Prostate gland (tissue), 2 donors: ENCODE measurements at regions not wholly inside any gene's neighbourhood (a gene's known extent, or its start where the extent isn't known, plus 50 kb on each side); places are given as distances from the start of the nearest gene placed in this dataset.

Experiments used
- POLR2A ChIP-seq: fragments of 450-650 bp; IDR thresholded peaks from one replicate; pipeline ENCODE4 v1.6.1; 2016; ENCODE audit warnings: antibody characterized with exemption, mild to moderate bottlenecking
- POLR2AphosphoS5 ChIP-seq: sonication (generic); formaldehyde crosslinking; IDR thresholded peaks from one replicate; pipeline ENCODE4 v1.6.1; 2017; ENCODE audit warnings: antibody characterized with exemption
- TF ChIP-seq, protein P1 (sequence below), 4 experiments: fragments of 200-600 bp in 2 of 4; fragments of 450-650 bp in 2 of 4; sonication (generic) in 2 of 4; IDR thresholded peaks; 1 replicate in 3 of 4; 2 replicates in 1 of 4; pipeline ENCODE4 v1.5.1; 2016 to 2019; ENCODE audit warnings: antibody characterized with exemption in 4 of 4, mild to moderate bottlenecking in 2 of 4, moderate library complexity in 2 of 4

GRCh38 chr2:95757988-95758387 lies 166.2 kb downstream of the TRIM43 start:
- no peak for TF ChIP-seq POLR2A
- TF ChIP-seq, protein P1, sequence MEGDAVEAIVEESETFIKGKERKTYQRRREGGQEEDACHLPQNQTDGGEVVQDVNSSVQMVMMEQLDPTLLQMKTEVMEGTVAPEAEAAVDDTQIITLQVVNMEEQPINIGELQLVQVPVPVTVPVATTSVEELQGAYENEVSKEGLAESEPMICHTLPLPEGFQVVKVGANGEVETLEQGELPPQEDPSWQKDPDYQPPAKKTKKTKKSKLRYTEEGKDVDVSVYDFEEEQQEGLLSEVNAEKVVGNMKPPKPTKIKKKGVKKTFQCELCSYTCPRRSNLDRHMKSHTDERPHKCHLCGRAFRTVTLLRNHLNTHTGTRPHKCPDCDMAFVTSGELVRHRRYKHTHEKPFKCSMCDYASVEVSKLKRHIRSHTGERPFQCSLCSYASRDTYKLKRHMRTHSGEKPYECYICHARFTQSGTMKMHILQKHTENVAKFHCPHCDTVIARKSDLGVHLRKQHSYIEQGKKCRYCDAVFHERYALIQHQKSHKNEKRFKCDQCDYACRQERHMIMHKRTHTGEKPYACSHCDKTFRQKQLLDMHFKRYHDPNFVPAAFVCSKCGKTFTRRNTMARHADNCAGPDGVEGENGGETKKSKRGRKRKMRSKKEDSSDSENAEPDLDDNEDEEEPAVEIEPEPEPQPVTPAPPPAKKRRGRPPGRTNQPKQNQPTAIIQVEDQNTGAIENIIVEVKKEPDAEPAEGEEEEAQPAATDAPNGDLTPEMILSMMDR (IDR thresholded peaks at IDR 0.05), result no peak
- no peak for TF ChIP-seq POLR2AphosphoS5
